Breast epithelium (tissue), 4 donors: ENCODE measurements at regions not wholly inside any gene's neighbourhood (a gene's known extent, or its start where the extent isn't known, plus 50 kb on each side); places are given as distances from the start of the nearest gene placed in this dataset.

Experiments
- DNase-seq, 2 donors: peaks; one replicate each; pipeline ENCODE4 v3.0.0-alpha.2; 2019; ENCODE audit warnings: low spot score in 2 of 2
- H3K27ac ChIP-seq, 2 donors: fragments of 200-600 bp; sonication (generic) in 1 of 2; one replicate each; pipeline ENCODE4 v1.5.1; 2016 to 2019; ENCODE audit warnings: mild to moderate bottlenecking in 1 of 2
- H3K27me3 ChIP-seq, 2 donors: fragments of 200-600 bp; sonication (generic) in 1 of 2; one replicate each; pipeline versions ENCODE4 v1.5.1 to v1.6.0; 2017 to 2019; ENCODE audit warnings: control low read depth in 1 of 2, mild to moderate bottlenecking in 1 of 2
- H3K36me3 ChIP-seq: fragments of 200-600 bp; one replicate; pipeline ENCODE4 v1.5.1; 2019
- H3K4me1 ChIP-seq, 2 donors: fragments of 200-600 bp; sonication (generic); one replicate each; pipeline ENCODE4 v1.5.1; 2016 to 2019; ENCODE audit warnings: control low read depth in 1 of 2
- H3K4me3 ChIP-seq, 3 donors: fragments of 200-600 bp; sonication (generic); 1 replicate in 2 of 3; 2 replicates in 1 of 3; pipeline ENCODE4 v1.5.1; 2016 to 2019; ENCODE audit warnings: mild to moderate bottlenecking in 3 of 3, moderate library complexity in 2 of 3
- H3K9me3 ChIP-seq, 2 donors: fragments of 200-600 bp; sonication (generic) in 1 of 2; one replicate each; pipeline ENCODE4 v1.5.1; 2016 to 2019; ENCODE audit warnings: control low read depth in 1 of 2
- CTCF ChIP-seq, 3 donors: fragments of 450-650 bp; IDR thresholded peaks; one replicate each; pipeline ENCODE4 v1.5.1; 2016 to 2017; ENCODE audit warnings: antibody characterized with exemption in 3 of 3, mild to moderate bottlenecking in 3 of 3, moderate library complexity in 3 of 3
- POLR2A ChIP-seq: fragments of 450-650 bp; IDR thresholded peaks from one replicate; pipeline ENCODE4 v1.6.1; 2016; ENCODE audit warnings: antibody characterized with exemption, mild to moderate bottlenecking, moderate library complexity
- POLR2AphosphoS5 ChIP-seq, 3 donors: sonication (generic); formaldehyde crosslinking; IDR thresholded peaks; one replicate each; pipeline ENCODE4 v1.6.1; 2017; ENCODE audit warnings: antibody characterized with exemption in 3 of 3
- intact Hi-C: fragments of 100-400 bp; cut with DNase I; formaldehyde crosslinking; loops from one replicate; pipeline ENCODE4 v1.15.1; 2023; ENCODE audit warnings: low total_unique reads

- TF ChIP-seq POLR2AphosphoS5 (IDR thresholded peaks at IDR 0.05) (no peak), CTCF (IDR thresholded peaks at IDR 0.05) (no peak), POLR2A (no peak)
- H3K4me3 ChIP-seq, result no peak overlapping the region
- H3K4me1 ChIP-seq, result no peaks in the 10 kb centered on the region
- H3K27ac ChIP-seq, result peak overlapping the region in 1 of 2 donors; percentile 63
- no peaks in the 10 kb centered on the region for H3K9me3 ChIP-seq
- intact Hi-C loops, result no loop called here
- DNase-seq, result no peak
- H3K36me3 ChIP-seq, result no peaks in the 10 kb centered on the region
- peaks cover 0 to 10% of the 10 kb centered on the region in 2 donors for H3K27me3 ChIP-seq
These were observed 418.9 kb downstream of the ZNF536 start for GRCh38 chr19:30791088-30791487.

- Histone ChIP-seq H3K36me3 (no peaks in the 10 kb centered on the region), H3K9me3 (no peaks in the 10 kb centered on the region), H3K27ac (peak overlapping the region in 1 of 2 donors; percentile 63), H3K27me3 (peaks cover 0 to 3% of the 10 kb centered on the region in 2 donors), H3K4me3 (no peak overlapping the region), H3K4me1 (no peaks in the 10 kb centered on the region)
- intact Hi-C loops, result no loop called here
- DNase-seq, result no peak
- TF ChIP-seq POLR2A (no peak), CTCF (IDR thresholded peaks at IDR 0.05) (no peak), POLR2AphosphoS5 (IDR thresholded peaks at IDR 0.05) (no peak)
These were observed 418.0 kb downstream of the ZNF536 start for GRCh38 chr19:30790056-30790680.

- no peaks in the 10 kb centered on the region for H3K4me1 ChIP-seq
- no peak for TF ChIP-seq POLR2AphosphoS5 (IDR thresholded peaks at IDR 0.05)
- no peak for TF ChIP-seq CTCF (IDR thresholded peaks at IDR 0.05)
- no peak for TF ChIP-seq POLR2A
- intact Hi-C loops, result no loop called here
These were observed 416.1 kb downstream of the ZNF536 start for GRCh38 chr19:30788105-30788765.

GRCh38 chr19:30785458-30786137, 413.4 kb downstream of the ZNF536 start:
- Histone ChIP-seq H3K27me3 (no peaks in the 10 kb centered on the region), H3K4me1 (no peaks in the 10 kb centered on the region), H3K9me3 (no peaks in the 10 kb centered on the region), H3K4me3 (no peak overlapping the region), H3K27ac (no peak overlapping the region), H3K36me3 (no peaks in the 10 kb centered on the region)
- DNase-seq, result no peak
- intact Hi-C loops, result no loop called here
- TF ChIP-seq POLR2AphosphoS5 (IDR thresholded peaks at IDR 0.05) (no peak), CTCF (IDR thresholded peaks at IDR 0.05) (no peak), POLR2A (no peak)

More at GRCh38 chr19:30788105-30788765, 416.1 kb downstream of the ZNF536 start:
- Histone ChIP-seq H3K27me3 (no peaks in the 10 kb centered on the region), H3K27ac (no peak overlapping the region), H3K36me3 (no peaks in the 10 kb centered on the region), H3K4me3 (no peak overlapping the region), H3K9me3 (no peaks in the 10 kb centered on the region)
- no peak for DNase-seq

- Histone ChIP-seq H3K36me3 (no peaks in the 10 kb centered on the region), H3K27ac (no peak overlapping the region), H3K9me3 (no peaks in the 10 kb centered on the region), H3K4me1 (no peaks in the 10 kb centered on the region), H3K27me3 (no peaks in the 10 kb centered on the region), H3K4me3 (no peak overlapping the region)
- intact Hi-C loops, result no loop called here
- DNase-seq, result no peak
- TF ChIP-seq POLR2A (no peak), POLR2AphosphoS5 (IDR thresholded peaks at IDR 0.05) (no peak), CTCF (IDR thresholded peaks at IDR 0.05) (peak in 2 of 3 donors; percentile 36 to 52)
These were observed 412.8 kb downstream of the ZNF536 start for GRCh38 chr19:30784850-30785457.
